ENCODE measurements at regions not wholly inside any gene's neighbourhood (a gene's known extent, or its start where the extent isn't known, plus 50 kb on each side); places are given as distances from the start of the nearest gene placed in this dataset.
A peak's percentile ranks its signal among the peaks of the same experiment; 100 is the strongest.

DNA sequence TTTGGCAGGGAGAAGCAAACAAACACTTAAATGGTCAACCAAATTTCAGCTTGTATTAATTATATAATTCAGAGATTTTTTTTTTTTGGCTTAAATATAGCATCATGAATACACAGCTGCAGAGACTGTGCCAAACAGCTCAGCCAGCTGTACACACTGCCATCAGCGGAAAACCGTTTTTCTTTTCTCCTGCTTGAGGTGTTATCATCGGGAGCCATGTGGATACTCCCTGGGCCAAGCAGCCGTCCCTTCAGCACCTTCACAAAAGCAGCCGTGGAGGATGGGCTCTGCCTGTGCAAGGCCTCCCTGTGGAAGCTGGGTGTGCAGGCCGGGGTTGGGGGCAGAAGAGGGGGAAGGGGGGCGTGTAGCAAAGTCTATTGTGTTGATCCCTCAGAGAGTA is 85.0 kb downstream of the NUF2 start:
- Mint-ChIP-seq H3K36me3 (ENCODE audit: low read depth) (no peaks in the 10 kb centered on the region), H3K9me3 (no peaks in the 10 kb centered on the region), H3K4me3 (no peak overlapping the region), H3K4me1 (ENCODE audit: low read depth) (peaks cover 7% of the 10 kb centered on the region), H3K27ac (no peak overlapping the region), H3K27me3 (peaks cover 32% of the 10 kb centered on the region)
- Histone ChIP-seq H3K4me3 (ENCODE audit: low read length) (no peak overlapping the region), H3K4me1 (ENCODE audit: insufficient read depth, low read length) (no peaks in the 10 kb centered on the region), H3K27ac (ENCODE audit: low read depth in 1 of 2, low read length in 2 of 2) (no peak overlapping the region), H3K27me3 (ENCODE audit: control insufficient read depth in 1 of 2, insufficient read depth in 2 of 2, low read length in 2 of 2) (peaks cover 0 to 5% of the 10 kb centered on the region in 2 experiments), H3K36me3 (ENCODE audit: insufficient read depth, low read length) (no peaks in the 10 kb centered on the region), H3K9me3 (ENCODE audit: control insufficient read depth in 1 of 2, insufficient read depth in 1 of 2, low read length in 2 of 2) (peaks cover 0 to 4% of the 10 kb centered on the region in 2 experiments)
- ChIA-PET POLR2A (no interaction called here), CTCF (no interaction called here)
- no peak for TF ChIP-seq CTCF (IDR thresholded peaks at IDR 0.05)
- ATAC-seq (ENCODE audit: poor library complexity) (no peak), DNase-seq (no peak)
- intact Hi-C loops (cut with DNase I, micrococcal nuclease) = no loop called here

DNA sequence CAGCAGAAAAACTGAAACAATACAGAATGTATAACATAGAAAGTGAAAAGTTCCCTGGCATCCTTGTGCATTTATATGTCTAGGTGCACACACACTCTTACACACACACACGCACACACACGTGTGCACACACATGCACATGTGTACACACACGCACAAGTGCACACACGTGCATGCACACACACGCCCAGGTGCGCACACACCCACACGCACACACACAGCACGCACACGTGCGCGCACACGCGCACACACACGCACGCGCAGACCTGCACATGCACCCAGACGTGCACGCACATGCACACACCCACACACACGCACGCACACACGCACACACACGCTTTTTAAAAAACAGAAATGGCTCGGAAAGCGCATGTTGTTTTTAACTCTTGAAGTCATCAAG is 86.5 kb downstream of the NUF2 start:
- no peak for TF ChIP-seq CTCF (IDR thresholded peaks at IDR 0.05)
- POLR2A ChIA-PET = no interaction called here
- no peak overlapping the region for H3K27ac ChIP-seq (ENCODE audit: low read depth in 1 of 2, low read length in 2 of 2)
- DNase-seq (no peak), ATAC-seq (ENCODE audit: poor library complexity) (no peak)
- no peak overlapping the region for H3K27ac Mint-ChIP-seq
- no peaks in the 10 kb centered on the region for H3K36me3 Mint-ChIP-seq (ENCODE audit: low read depth)
- peaks cover 0 to 4% of the 10 kb centered on the region in 2 experiments for H3K9me3 ChIP-seq (ENCODE audit: control insufficient read depth in 1 of 2, insufficient read depth in 1 of 2, low read length in 2 of 2)
- H3K4me1 ChIP-seq (ENCODE audit: insufficient read depth, low read length) = no peaks in the 10 kb centered on the region
- peaks cover 32% of the 10 kb centered on the region for H3K27me3 Mint-ChIP-seq
- no peaks in the 10 kb centered on the region for H3K36me3 ChIP-seq (ENCODE audit: insufficient read depth, low read length)
- no peak overlapping the region for H3K4me3 ChIP-seq (ENCODE audit: low read length)
- H3K4me3 Mint-ChIP-seq = no peak overlapping the region
- CTCF ChIA-PET = no interaction called here
- intact Hi-C loops (cut with DNase I, micrococcal nuclease) = no loop called here
- peaks cover 7% of the 10 kb centered on the region for H3K4me1 Mint-ChIP-seq (ENCODE audit: low read depth)
- H3K9me3 Mint-ChIP-seq = no peaks in the 10 kb centered on the region
- peaks cover 0 to 5% of the 10 kb centered on the region in 2 experiments for H3K27me3 ChIP-seq (ENCODE audit: control insufficient read depth in 1 of 2, insufficient read depth in 2 of 2, low read length in 2 of 2)

GRCh38 chr1:163410073-163410999 is 88.6 kb downstream of the NUF2 start:
- H3K4me1 ChIP-seq (ENCODE audit: insufficient read depth, low read length) = no peaks in the 10 kb centered on the region

More at GRCh38 chr1:163410073-163410999, 88.6 kb downstream of the NUF2 start:
- Histone ChIP-seq H3K4me3 (ENCODE audit: low read length) (no peak overlapping the region), H3K27ac (ENCODE audit: low read depth in 1 of 2, low read length in 2 of 2) (no peak overlapping the region), H3K9me3 (ENCODE audit: control insufficient read depth in 1 of 2, insufficient read depth in 1 of 2, low read length in 2 of 2) (peaks cover 0 to 4% of the 10 kb centered on the region in 2 experiments), H3K27me3 (ENCODE audit: control insufficient read depth in 1 of 2, insufficient read depth in 2 of 2, low read length in 2 of 2) (peaks cover 0 to 5% of the 10 kb centered on the region in 2 experiments), H3K36me3 (ENCODE audit: insufficient read depth, low read length) (no peaks in the 10 kb centered on the region)
- peak; percentile 59 for TF ChIP-seq CTCF (IDR thresholded peaks at IDR 0.05)
- H3K9me3 Mint-ChIP-seq = no peaks in the 10 kb centered on the region
- ATAC-seq (ENCODE audit: poor library complexity) (no peak), DNase-seq (peak in 4 of 14 experiments; percentile 16 to 25 (median 19))
- peaks cover 38% of the 10 kb centered on the region for H3K27me3 Mint-ChIP-seq
- H3K36me3 Mint-ChIP-seq (ENCODE audit: low read depth) = no peaks in the 10 kb centered on the region
- ChIA-PET CTCF (no interaction called here), POLR2A (no interaction called here)
- no peak overlapping the region for H3K4me3 Mint-ChIP-seq
- H3K4me1 Mint-ChIP-seq (ENCODE audit: low read depth) = peaks cover 7% of the 10 kb centered on the region
- no peak overlapping the region for H3K27ac Mint-ChIP-seq
- intact Hi-C loops (cut with DNase I, micrococcal nuclease) = loop anchor here in 1 of 2 experiments (5.0 kb wide), 1 partner anchor 1377 kb away; no protein-coding TSS in a partner anchor
